ENCODE measurements at regions not wholly inside any gene's neighbourhood (a gene's known extent, or its start where the extent isn't known, plus 50 kb on each side); places are given as distances from the start of the nearest gene placed in this dataset.

DNA sequence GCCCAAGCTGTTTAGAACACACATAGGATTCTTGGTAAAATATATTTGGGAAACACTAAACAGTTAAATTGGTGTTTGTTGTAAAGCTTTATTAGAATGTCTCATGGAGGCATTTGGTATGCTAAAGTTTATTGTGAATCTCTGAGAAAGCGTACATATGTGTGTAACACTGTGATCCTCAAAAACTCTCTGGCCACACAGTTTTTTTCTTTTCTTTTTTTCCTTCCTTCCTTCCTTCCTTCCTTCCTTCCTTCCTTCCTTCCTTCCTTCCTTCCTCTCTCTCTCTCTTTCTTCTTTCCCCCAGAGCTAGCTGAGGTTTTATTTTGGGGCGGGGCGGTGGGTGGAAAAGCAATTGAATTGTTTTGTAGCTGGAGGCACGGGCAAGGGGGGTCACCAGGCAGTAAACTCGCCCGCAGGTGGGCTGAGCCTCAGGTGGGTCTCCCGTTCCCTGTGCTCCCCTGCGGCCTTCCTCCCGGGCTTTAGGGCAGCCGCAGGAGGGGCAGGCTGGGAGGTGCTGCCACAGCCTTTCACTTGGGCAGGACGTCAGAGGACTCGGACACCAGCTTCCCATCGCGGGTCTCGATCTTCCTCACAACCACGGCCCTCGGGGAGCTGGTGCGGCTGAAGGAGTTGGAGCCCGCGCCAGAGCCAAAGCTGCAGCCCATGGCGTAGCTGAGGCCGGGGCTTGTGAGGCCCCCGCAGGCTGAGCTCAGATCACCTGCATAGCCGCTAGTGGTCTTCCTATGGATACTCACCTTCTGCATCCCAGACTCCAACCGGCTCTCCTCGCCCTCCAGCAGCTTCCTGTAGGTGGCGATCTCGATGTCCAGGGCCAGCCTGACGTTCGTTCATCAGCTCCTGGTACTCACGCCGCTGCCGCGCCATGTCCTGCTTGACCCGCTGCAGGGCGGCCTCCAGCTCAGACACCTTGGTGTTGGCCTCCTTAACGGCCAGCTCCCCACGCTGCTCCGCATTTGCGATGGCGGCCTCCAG, 459.0 kb downstream of the GATA3 start:
- DNase-seq = no peak
- H3K9me3 ChIP-seq = no peaks in the 10 kb centered on the region
- intact Hi-C loops (cut with DNase I) = no loop called here
- H3K4me3 ChIP-seq (replicated peaks in 1 of 3) = no peak overlapping the region
- 90 to 91% methylated on average over 38 to 39 of the region's 41 CpGs for WGBS, 2 donors
- no peaks in the 10 kb centered on the region for H3K27me3 ChIP-seq
- H3K36me3 ChIP-seq = no peaks in the 10 kb centered on the region
- no peaks in the 10 kb centered on the region for H3K4me1 ChIP-seq
- TF ChIP-seq POLR2A (IDR thresholded peaks at IDR 0.05) = no peak
- no peak overlapping the region for H3K27ac ChIP-seq

- Histone ChIP-seq H3K4me1 (peaks cover 9% of the 10 kb centered on the region in 2 donors), H3K9me3 (no peaks in the 10 kb centered on the region), H3K27ac (no peak overlapping the region), H3K27me3 (no peaks in the 10 kb centered on the region), H3K4me3 (replicated peaks in 1 of 3) (no peak overlapping the region), H3K36me3 (no peaks in the 10 kb centered on the region)
- DNase-seq = no peak
- TF ChIP-seq CTCF (IDR thresholded peaks at IDR 0.05) (no peak), POLR2A (IDR thresholded peaks at IDR 0.05) (no peak)
- intact Hi-C loops (cut with DNase I) = no loop called here
- 68 to 77% methylated on average over 2 of the region's 2 CpGs for WGBS, 2 donors
Measured at GRCh38 chr10:8520382-8520781, 465.9 kb downstream of the GATA3 start.

- intact Hi-C loops (cut with DNase I) = no loop called here
- TF ChIP-seq CTCF (IDR thresholded peaks at IDR 0.05) (no peak), POLR2A (IDR thresholded peaks at IDR 0.05) (no peak)
- no peak for DNase-seq
- WGBS, 2 donors = 83 to 96% methylated on average over 3 of the region's 3 CpGs
- no peaks in the 10 kb centered on the region for H3K36me3 ChIP-seq
- no peaks in the 10 kb centered on the region for H3K27me3 ChIP-seq
- peaks cover 0 to 7% of the 10 kb centered on the region in 2 donors for H3K4me1 ChIP-seq
- no peak overlapping the region for H3K4me3 ChIP-seq (replicated peaks in 1 of 3)
- H3K27ac ChIP-seq = no peak overlapping the region
- H3K9me3 ChIP-seq = no peaks in the 10 kb centered on the region
Measured at GRCh38 chr10:8527773-8528172, 473.3 kb downstream of the GATA3 start.

GRCh38 chr10:8531116-8531515, 476.6 kb downstream of the GATA3 start:
- H3K9me3 ChIP-seq = no peaks in the 10 kb centered on the region
- intact Hi-C loops (cut with DNase I) = no loop called here
- H3K36me3 ChIP-seq = no peaks in the 10 kb centered on the region
- no peak overlapping the region for H3K4me3 ChIP-seq (replicated peaks in 1 of 3)
- H3K27ac ChIP-seq = no peak overlapping the region
- WGBS, 2 donors = 81 to 90% methylated on average over 8 of the region's 8 CpGs
- TF ChIP-seq POLR2A (IDR thresholded peaks at IDR 0.05) (no peak), CTCF (IDR thresholded peaks at IDR 0.05) (no peak)
- H3K4me1 ChIP-seq = peaks cover 0 to 7% of the 10 kb centered on the region in 2 donors
- DNase-seq = no peak
- no peaks in the 10 kb centered on the region for H3K27me3 ChIP-seq

DNA sequence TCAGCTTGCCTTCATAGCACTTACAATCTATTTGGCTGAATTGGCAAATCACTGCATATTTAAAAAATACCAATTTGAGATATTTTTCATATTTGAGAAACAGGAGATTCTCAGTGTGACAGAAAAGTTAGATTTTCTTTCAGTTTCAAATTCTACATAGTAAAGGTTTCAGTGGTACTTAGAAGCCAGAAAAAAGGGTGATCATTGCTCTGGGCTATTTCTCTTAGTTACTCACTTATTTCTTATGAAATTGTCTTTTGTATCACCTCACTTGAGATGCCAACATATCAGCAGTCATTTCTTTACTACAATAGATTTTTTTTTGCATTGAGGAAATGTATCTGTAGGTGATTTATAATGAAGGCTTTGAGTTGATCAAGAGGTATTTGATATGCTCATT, 478.2 kb downstream of the GATA3 start:
- no peaks in the 10 kb centered on the region for H3K27me3 ChIP-seq

More for the DNA sequence above, 478.2 kb downstream of the GATA3 start:
- Histone ChIP-seq H3K9me3 (no peaks in the 10 kb centered on the region), H3K4me3 (replicated peaks in 1 of 3) (no peak overlapping the region), H3K4me1 (no peaks in the 10 kb centered on the region), H3K27ac (no peak overlapping the region), H3K36me3 (no peaks in the 10 kb centered on the region)
- TF ChIP-seq POLR2A (IDR thresholded peaks at IDR 0.05) = no peak
- TF ChIP-seq CTCF (IDR thresholded peaks at IDR 0.05) = no peak
- intact Hi-C loops (cut with DNase I) = no loop called here
- DNase-seq = no peak

Measured in thyroid gland (tissue), 4 donors.